Nephron (organoid): ENCODE measurements at regions not wholly inside any gene's neighbourhood (a gene's known extent, or its start where the extent isn't known, plus 50 kb on each side); places are given as distances from the start of the nearest gene placed in this dataset.

Source experiments
- H3K27ac Mint-ChIP-seq, 3 experiments: 2 replicates each; pipeline ENCODE4 v1.8.0; 2020; ENCODE audit warnings: mixed read lengths in 3 of 3, mild to moderate bottlenecking in 2 of 3, moderate library complexity in 1 of 3
- H3K27me3 Mint-ChIP-seq: 2 replicates; pipeline ENCODE4 v1.8.0; 2021; ENCODE audit warnings: low read depth, mild to moderate bottlenecking, moderate library complexity, mixed read lengths
- H3K36me3 Mint-ChIP-seq: 2 replicates; pipeline ENCODE4 v1.8.0; 2020; ENCODE audit warnings: low read depth, mixed read lengths
- H3K4me1 Mint-ChIP-seq: 2 replicates; pipeline ENCODE4 v1.8.0; 2020; ENCODE audit warnings: mixed read lengths
- H3K4me3 Mint-ChIP-seq, 3 experiments: 2 replicates each; pipeline ENCODE4 v1.8.0; 2020; ENCODE audit warnings: mild to moderate bottlenecking in 3 of 3, mixed read lengths in 3 of 3, moderate library complexity in 2 of 3
- H3K9me3 Mint-ChIP-seq: 2 replicates; pipeline ENCODE4 v1.8.0; 2020; ENCODE audit warnings: mixed read lengths
- TF ChIP-seq, protein P1 (sequence below), 3 experiments: fragments of 200-600 bp; sonication (generic); IDR thresholded peaks; one replicate each; pipeline ENCODE4 v1.5.0; 2021; ENCODE audit warnings: antibody characterized with exemption in 3 of 3; ENCODE audit not compliant: unreplicated experiment in 3 of 3

GRCh38 chr1:189904509-189904908, 573.2 kb downstream of the BRINP3 start:
- Mint-ChIP-seq H3K4me1 (no peaks in the 10 kb centered on the region), H3K27me3 (no peaks in the 10 kb centered on the region), H3K4me3 (no peak overlapping the region), H3K27ac (no peak overlapping the region), H3K36me3 (no peaks in the 10 kb centered on the region), H3K9me3 (peaks cover 10% of the 10 kb centered on the region)
- TF ChIP-seq, protein P1, sequence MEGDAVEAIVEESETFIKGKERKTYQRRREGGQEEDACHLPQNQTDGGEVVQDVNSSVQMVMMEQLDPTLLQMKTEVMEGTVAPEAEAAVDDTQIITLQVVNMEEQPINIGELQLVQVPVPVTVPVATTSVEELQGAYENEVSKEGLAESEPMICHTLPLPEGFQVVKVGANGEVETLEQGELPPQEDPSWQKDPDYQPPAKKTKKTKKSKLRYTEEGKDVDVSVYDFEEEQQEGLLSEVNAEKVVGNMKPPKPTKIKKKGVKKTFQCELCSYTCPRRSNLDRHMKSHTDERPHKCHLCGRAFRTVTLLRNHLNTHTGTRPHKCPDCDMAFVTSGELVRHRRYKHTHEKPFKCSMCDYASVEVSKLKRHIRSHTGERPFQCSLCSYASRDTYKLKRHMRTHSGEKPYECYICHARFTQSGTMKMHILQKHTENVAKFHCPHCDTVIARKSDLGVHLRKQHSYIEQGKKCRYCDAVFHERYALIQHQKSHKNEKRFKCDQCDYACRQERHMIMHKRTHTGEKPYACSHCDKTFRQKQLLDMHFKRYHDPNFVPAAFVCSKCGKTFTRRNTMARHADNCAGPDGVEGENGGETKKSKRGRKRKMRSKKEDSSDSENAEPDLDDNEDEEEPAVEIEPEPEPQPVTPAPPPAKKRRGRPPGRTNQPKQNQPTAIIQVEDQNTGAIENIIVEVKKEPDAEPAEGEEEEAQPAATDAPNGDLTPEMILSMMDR (IDR thresholded peaks at IDR 0.05; ENCODE audit: unreplicated experiment in 3 of 3), result no peak

DNA sequence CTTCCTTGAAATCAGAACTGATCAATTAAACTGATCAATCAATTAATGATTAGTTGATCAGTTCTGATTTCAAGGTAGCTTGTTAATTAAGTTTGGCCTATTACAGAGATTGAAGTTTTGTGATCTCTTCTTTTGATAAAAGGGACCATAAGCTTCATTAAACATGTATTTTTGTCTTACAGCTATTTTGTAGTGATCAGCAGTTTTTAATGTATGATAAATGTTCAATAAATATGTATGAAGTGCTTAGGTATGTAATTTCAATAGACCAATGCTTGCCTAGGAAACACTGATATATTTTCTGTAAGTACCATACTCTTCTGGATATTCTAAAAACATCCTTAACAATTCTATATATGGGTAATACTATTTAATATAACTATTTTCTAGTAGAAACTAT, 569.6 kb downstream of the BRINP3 start:
- Mint-ChIP-seq H3K9me3 (peaks cover 10% of the 10 kb centered on the region), H3K4me3 (no peak overlapping the region), H3K27me3 (no peaks in the 10 kb centered on the region), H3K4me1 (no peaks in the 10 kb centered on the region), H3K36me3 (no peaks in the 10 kb centered on the region), H3K27ac (no peak overlapping the region)
- TF ChIP-seq, protein P1 (IDR thresholded peaks at IDR 0.05; ENCODE audit: unreplicated experiment in 3 of 3), result no peak

GRCh38 chr1:189921613-189922012, 556.1 kb downstream of the BRINP3 start:
- TF ChIP-seq, protein P1 (IDR thresholded peaks at IDR 0.05; ENCODE audit: unreplicated experiment in 3 of 3), result no peak
- Mint-ChIP-seq H3K27me3 (no peaks in the 10 kb centered on the region), H3K27ac (no peak overlapping the region), H3K9me3 (peaks cover 16% of the 10 kb centered on the region), H3K4me1 (no peaks in the 10 kb centered on the region), H3K4me3 (no peak overlapping the region), H3K36me3 (peaks cover 4% of the 10 kb centered on the region)

GRCh38 chr1:189927641-189928040, 550.0 kb downstream of the BRINP3 start:
- Mint-ChIP-seq H3K27me3 (no peaks in the 10 kb centered on the region), H3K4me3 (no peak overlapping the region), H3K36me3 (peaks cover 4% of the 10 kb centered on the region), H3K9me3 (peaks cover 19% of the 10 kb centered on the region), H3K27ac (no peak overlapping the region), H3K4me1 (no peaks in the 10 kb centered on the region)
- TF ChIP-seq, protein P1 (IDR thresholded peaks at IDR 0.05; ENCODE audit: unreplicated experiment in 3 of 3), result no peak

DNA sequence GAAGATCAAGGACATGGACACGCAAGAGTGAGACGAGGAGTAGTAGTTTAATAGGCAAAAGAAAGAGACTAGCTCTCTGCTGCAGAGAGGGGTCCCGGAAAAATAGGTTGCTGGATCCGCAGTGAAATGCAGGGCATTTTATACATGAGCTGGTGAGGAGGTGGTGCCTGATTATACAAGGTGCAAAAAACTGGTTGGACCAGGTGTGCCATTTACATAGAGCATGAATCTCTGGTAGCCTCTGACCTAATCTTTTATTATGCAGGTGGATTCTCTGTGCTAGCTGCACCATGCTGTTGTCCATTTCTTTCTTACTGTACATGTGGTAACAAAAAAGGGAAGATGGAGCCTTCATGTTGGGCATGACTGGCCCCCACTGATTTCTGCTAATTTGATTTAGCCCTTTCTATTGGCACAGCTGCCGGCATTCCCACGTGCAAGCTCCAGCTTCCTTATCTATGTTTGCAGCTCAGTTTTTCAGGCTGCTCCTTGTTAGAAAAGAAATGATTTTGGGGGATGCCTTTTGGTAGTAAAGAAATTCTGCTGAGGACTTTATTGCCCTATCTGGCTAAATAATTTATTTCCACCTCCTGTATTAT, 548.1 kb downstream of the BRINP3 start:
- Mint-ChIP-seq H3K27me3 (no peaks in the 10 kb centered on the region), H3K4me1 (no peaks in the 10 kb centered on the region), H3K36me3 (peaks cover 4% of the 10 kb centered on the region), H3K9me3 (peaks cover 11% of the 10 kb centered on the region), H3K4me3 (no peak overlapping the region), H3K27ac (no peak overlapping the region)
- TF ChIP-seq, protein P1 (IDR thresholded peaks at IDR 0.05; ENCODE audit: unreplicated experiment in 3 of 3), result no peak

GRCh38 chr1:189936861-189937260, 540.8 kb downstream of the BRINP3 start:
- TF ChIP-seq, protein P1 (IDR thresholded peaks at IDR 0.05; ENCODE audit: unreplicated experiment in 3 of 3), result no peak
- Mint-ChIP-seq H3K9me3 (peaks cover 5% of the 10 kb centered on the region), H3K4me3 (no peak overlapping the region), H3K4me1 (no peaks in the 10 kb centered on the region), H3K27me3 (no peaks in the 10 kb centered on the region), H3K27ac (no peak overlapping the region), H3K36me3 (no peaks in the 10 kb centered on the region)
